ENCODE measurements at regions not wholly inside any gene's neighbourhood (a gene's known extent, or its start where the extent isn't known, plus 50 kb on each side); places are given as distances from the start of the nearest gene placed in this dataset.

DNA sequence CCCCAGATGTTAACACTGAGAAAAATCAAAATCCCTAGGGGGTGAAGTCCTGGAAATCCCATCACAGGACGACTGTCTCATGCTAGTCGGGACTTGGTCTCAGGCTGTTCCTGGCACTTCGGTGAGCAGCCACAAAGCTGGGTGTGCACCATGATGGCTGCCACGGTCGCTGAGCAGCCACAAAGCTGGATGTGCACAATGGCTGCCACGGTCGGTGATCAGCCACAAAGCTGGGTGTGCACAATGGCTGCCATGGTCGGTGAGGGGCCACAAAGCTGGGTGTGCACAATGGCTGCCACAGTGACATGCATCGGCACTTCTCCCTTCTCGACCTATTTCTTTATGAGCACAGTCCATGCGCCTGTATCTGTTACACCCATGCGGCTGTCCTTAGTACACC is 505.1 kb downstream of the TCERG1L start:
- Histone ChIP-seq H3K36me3 (no peaks in the 10 kb centered on the region), H3K9me3 (peaks cover 0 to 9% of the 10 kb centered on the region in 2 donors), H3K4me3 (no peak overlapping the region), H3K27ac (no peak overlapping the region), H3K4me1 (no peaks in the 10 kb centered on the region), H3K27me3 (peaks cover 0 to 26% of the 10 kb centered on the region in 2 donors)
- no peak for TF ChIP-seq CTCF (IDR thresholded peaks at IDR 0.05)
- TF ChIP-seq POLR2AphosphoS5 (IDR thresholded peaks at IDR 0.05), result no peak
- TF ChIP-seq POLR2A (IDR thresholded peaks at IDR 0.05), result no peak
- no peak for DNase-seq (ENCODE audit: low spot score in 2 of 2)
- intact Hi-C loops (cut with DNase I; ENCODE audit: low total_unique reads), result loop anchor here (5.0 kb wide), 1 partner anchor 1076 kb away; no protein-coding TSS in a partner anchor

DNA sequence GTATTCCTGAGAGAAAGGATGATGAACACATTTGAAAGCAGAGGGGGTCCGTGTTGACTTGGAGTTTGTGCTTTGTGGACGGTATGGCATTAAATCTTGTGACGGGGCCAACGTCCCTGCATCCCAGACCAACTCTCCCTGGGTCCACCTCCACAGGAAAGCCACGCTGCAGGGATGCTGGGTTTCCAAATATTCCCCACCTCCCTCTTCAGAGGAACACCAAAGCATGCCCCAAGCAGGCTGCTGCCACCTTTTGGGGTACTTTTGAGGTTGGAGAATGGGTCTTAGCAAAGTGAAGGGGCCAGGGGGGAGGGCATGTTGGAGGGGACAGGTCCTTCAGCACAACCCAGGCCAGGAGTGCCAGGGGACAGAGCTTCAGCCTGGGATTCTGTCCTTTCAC is 504.4 kb downstream of the TCERG1L start:
- H3K27me3 ChIP-seq, result peaks cover 0 to 33% of the 10 kb centered on the region in 2 donors
- H3K4me3 ChIP-seq, result no peak overlapping the region
- H3K27ac ChIP-seq, result no peak overlapping the region
- TF ChIP-seq POLR2A (IDR thresholded peaks at IDR 0.05) (no peak), POLR2AphosphoS5 (IDR thresholded peaks at IDR 0.05) (no peak), CTCF (IDR thresholded peaks at IDR 0.05) (no peak)
- H3K36me3 ChIP-seq, result no peaks in the 10 kb centered on the region
- DNase-seq (ENCODE audit: low spot score in 2 of 2), result no peak
- peaks cover 0 to 2% of the 10 kb centered on the region in 2 donors for H3K9me3 ChIP-seq
- no peaks in the 10 kb centered on the region for H3K4me1 ChIP-seq
- intact Hi-C loops (cut with DNase I; ENCODE audit: low total_unique reads), result loop anchor here (5.0 kb wide), 1 partner anchor 1075 kb away; no protein-coding TSS in a partner anchor

DNA sequence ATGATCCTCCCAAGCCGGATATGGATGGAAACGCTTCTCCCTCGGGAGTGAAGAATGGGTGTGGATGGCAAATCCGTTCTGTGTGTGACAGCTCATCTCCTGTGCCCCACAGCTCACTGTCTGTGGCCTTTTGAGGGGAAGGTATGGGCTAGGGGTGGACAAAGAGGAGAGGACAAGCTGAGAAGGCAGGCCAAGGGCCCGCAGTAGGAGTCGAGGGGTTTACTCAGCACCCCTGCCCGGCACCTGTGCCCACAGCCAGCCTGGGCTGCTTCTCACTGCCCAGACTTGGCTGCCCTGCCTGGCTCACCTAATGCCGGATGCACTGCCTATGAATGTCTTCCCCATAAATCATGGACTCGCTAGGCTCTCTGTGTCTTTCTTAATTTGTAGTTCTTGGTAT is 503.8 kb downstream of the TCERG1L start:
- no peaks in the 10 kb centered on the region for H3K4me1 ChIP-seq
- H3K4me3 ChIP-seq, result no peak overlapping the region
- intact Hi-C loops (cut with DNase I; ENCODE audit: low total_unique reads), result loop anchor here (5.0 kb wide), 1 partner anchor 1075 kb away; no protein-coding TSS in a partner anchor
- TF ChIP-seq POLR2A (IDR thresholded peaks at IDR 0.05) (no peak), POLR2AphosphoS5 (IDR thresholded peaks at IDR 0.05) (no peak), CTCF (IDR thresholded peaks at IDR 0.05) (no peak)
- no peaks in the 10 kb centered on the region for H3K36me3 ChIP-seq
- no peak for DNase-seq (ENCODE audit: low spot score in 2 of 2)
- H3K9me3 ChIP-seq, result no peaks in the 10 kb centered on the region
- no peak overlapping the region for H3K27ac ChIP-seq
- peaks cover 0 to 36% of the 10 kb centered on the region in 2 donors for H3K27me3 ChIP-seq

GRCh38 chr10:130808243-130808642 is 503.3 kb downstream of the TCERG1L start:
- DNase-seq (ENCODE audit: low spot score in 2 of 2), result no peak
- TF ChIP-seq POLR2A (IDR thresholded peaks at IDR 0.05) (no peak), POLR2AphosphoS5 (IDR thresholded peaks at IDR 0.05) (no peak), CTCF (IDR thresholded peaks at IDR 0.05) (no peak)
- peaks cover 0 to 36% of the 10 kb centered on the region in 2 donors for H3K27me3 ChIP-seq
- no peaks in the 10 kb centered on the region for H3K4me1 ChIP-seq
- no peak overlapping the region for H3K27ac ChIP-seq
- H3K36me3 ChIP-seq, result no peaks in the 10 kb centered on the region
- intact Hi-C loops (cut with DNase I; ENCODE audit: low total_unique reads), result loop anchor here (5.0 kb wide), 1 partner anchor 1074 kb away; no protein-coding TSS in a partner anchor
- no peak overlapping the region for H3K4me3 ChIP-seq
- no peaks in the 10 kb centered on the region for H3K9me3 ChIP-seq

DNA sequence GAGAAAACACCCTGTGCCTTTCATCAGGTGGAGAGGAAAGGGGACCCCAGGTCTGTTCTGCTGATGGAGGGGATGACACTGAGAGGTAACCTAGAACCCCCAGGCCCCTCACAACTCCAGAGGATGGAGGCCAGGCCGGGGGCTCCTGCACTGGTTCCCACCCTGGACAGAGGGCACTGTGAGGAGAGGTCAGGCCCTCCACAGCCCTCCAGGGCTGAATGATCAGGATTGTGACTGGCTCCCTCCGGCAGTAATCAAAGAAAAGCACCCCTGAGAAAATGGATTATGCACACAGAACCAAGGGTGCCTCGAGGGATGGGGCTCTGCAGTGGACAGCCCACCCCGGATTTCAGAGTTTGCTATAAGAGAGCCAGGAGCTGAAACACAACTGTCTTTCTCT is 502.8 kb downstream of the TCERG1L start:
- intact Hi-C loops (cut with DNase I; ENCODE audit: low total_unique reads), result loop anchor here (5.0 kb wide), 1 partner anchor 1074 kb away; no protein-coding TSS in a partner anchor
- H3K4me3 ChIP-seq, result no peak overlapping the region
- no peak for DNase-seq (ENCODE audit: low spot score in 2 of 2)
- no peaks in the 10 kb centered on the region for H3K4me1 ChIP-seq
- no peaks in the 10 kb centered on the region for H3K36me3 ChIP-seq
- H3K27me3 ChIP-seq, result peaks cover 0 to 36% of the 10 kb centered on the region in 2 donors
- H3K9me3 ChIP-seq, result no peaks in the 10 kb centered on the region
- TF ChIP-seq POLR2A (IDR thresholded peaks at IDR 0.05) (no peak), CTCF (IDR thresholded peaks at IDR 0.05) (no peak), POLR2AphosphoS5 (IDR thresholded peaks at IDR 0.05) (no peak)
- no peak overlapping the region for H3K27ac ChIP-seq
